H1 (cell line): ENCODE measurements at regions not wholly inside any gene's neighbourhood (a gene's known extent, or its start where the extent isn't known, plus 50 kb on each side); places are given as distances from the start of the nearest gene placed in this dataset.

ENCODE experiments used
- CBX8 ChIP-seq: fragments of 300-800, 300-1000 bp; sonication (generic); IDR thresholded peaks from 2 replicates; pipeline ENCODE4 v1.7.1; 2016; ENCODE audit warnings: low read depth, low read length, borderline replicate concordance
- CEBPB ChIP-seq: IDR thresholded peaks from 2 replicates; pipeline ENCODE4 v1.6.1; 2012; ENCODE audit warnings: low read depth, low read length
- CTCF ChIP-seq, 3 experiments: IDR thresholded peaks; 1 replicate in 2 of 3; 2 replicates in 1 of 3; pipeline versions ENCODE4 v1.5.1 to v1.6.1; 2011; ENCODE audit warnings: low read length in 3 of 3, mild to moderate bottlenecking in 3 of 3, inconsistent platforms in 2 of 3, low read depth in 1 of 3, moderate library complexity in 1 of 3; ENCODE audit not compliant: insufficient read depth in 1 of 3; ENCODE audit errors: control extremely low read depth in 1 of 3
- EGR1 ChIP-seq: IDR thresholded peaks from 2 replicates; pipeline ENCODE4 v1.6.1; 2011; ENCODE audit warnings: low read depth, low read length, borderline replicate concordance
- POLR2A ChIP-seq, 2 experiments: IDR thresholded peaks; 1 replicate in 1 of 2; 2 replicates in 1 of 2; pipeline ENCODE4 v1.6.1; 2011; ENCODE audit warnings: low read depth in 2 of 2, low read length in 2 of 2, mild to moderate bottlenecking in 2 of 2; ENCODE audit errors: control extremely low read depth in 1 of 2
- POLR2AphosphoS5 ChIP-seq: IDR thresholded peaks from 2 replicates; pipeline ENCODE4 v1.6.1; 2011; ENCODE audit warnings: low read depth, low read length
- POU5F1 ChIP-seq: IDR thresholded peaks from 2 replicates; pipeline ENCODE4 v1.6.1; 2011; ENCODE audit warnings: low read depth, mild to moderate bottlenecking, low read length, moderate library complexity
- RAD21 ChIP-seq, 2 experiments: IDR thresholded peaks in 1 of 2; conservative IDR thresholded peaks in 1 of 2; 2 replicates each; pipeline ENCODE4 v1.6.1; 2011; ENCODE audit warnings: low read depth in 2 of 2, low read length in 2 of 2, improper control_type of control experiment in 1 of 2, inconsistent platforms in 1 of 2, mild to moderate bottlenecking in 1 of 2, moderate library complexity in 1 of 2
- SP1 ChIP-seq: IDR thresholded peaks from 2 replicates; pipeline ENCODE4 v1.6.1; 2011; ENCODE audit warnings: low read depth, low read length
- SRF ChIP-seq: IDR thresholded peaks from 2 replicates; pipeline ENCODE4 v1.6.1; 2011; ENCODE audit warnings: mild to moderate bottlenecking, low read depth, low read length, moderate library complexity
- TAF1 ChIP-seq: IDR thresholded peaks from 2 replicates; pipeline ENCODE4 v1.6.1; 2011; ENCODE audit warnings: mild to moderate bottlenecking, low read depth, low read length

- TF ChIP-seq CTCF (IDR thresholded peaks at IDR 0.05; ENCODE audit: control extremely low read depth in 1 of 3, insufficient read depth in 1 of 3, low read depth in 1 of 3, low read length in 3 of 3), result no peak
- no peak for TF ChIP-seq RAD21 (IDR thresholded peaks at IDR 0.05 in 1 of 2, conservative IDR thresholded peaks at IDR 0.05 in 1 of 2; ENCODE audit: low read depth in 2 of 2, low read length in 2 of 2)
- TF ChIP-seq EGR1, result no peak
- no peak for TF ChIP-seq POLR2A (IDR thresholded peaks at IDR 0.05; ENCODE audit: control extremely low read depth in 1 of 2, low read depth in 2 of 2, low read length in 2 of 2)
- TF ChIP-seq POLR2AphosphoS5, result no peak
- TF ChIP-seq SRF, result no peak
- TF ChIP-seq POU5F1, result no peak
- TF ChIP-seq TAF1, result no peak
- TF ChIP-seq CEBPB, result no peak
- no peak for TF ChIP-seq CBX8
- TF ChIP-seq SP1, result no peak
Measured at GRCh38 chr4:17339376-17339775, 172.5 kb downstream of the QDPR start.
